ENCODE measurements at regions not wholly inside any gene's neighbourhood (a gene's known extent, or its start where the extent isn't known, plus 50 kb on each side); places are given as distances from the start of the nearest gene placed in this dataset.

GRCh38 chr7:50199824-50200223 lies 104.7 kb upstream of the IKZF1 start:
- TF ChIP-seq EZH2 (IDR thresholded peaks at IDR 0.05; ENCODE audit: insufficient read depth, low read length): no peak
- TF ChIP-seq, protein P1, sequence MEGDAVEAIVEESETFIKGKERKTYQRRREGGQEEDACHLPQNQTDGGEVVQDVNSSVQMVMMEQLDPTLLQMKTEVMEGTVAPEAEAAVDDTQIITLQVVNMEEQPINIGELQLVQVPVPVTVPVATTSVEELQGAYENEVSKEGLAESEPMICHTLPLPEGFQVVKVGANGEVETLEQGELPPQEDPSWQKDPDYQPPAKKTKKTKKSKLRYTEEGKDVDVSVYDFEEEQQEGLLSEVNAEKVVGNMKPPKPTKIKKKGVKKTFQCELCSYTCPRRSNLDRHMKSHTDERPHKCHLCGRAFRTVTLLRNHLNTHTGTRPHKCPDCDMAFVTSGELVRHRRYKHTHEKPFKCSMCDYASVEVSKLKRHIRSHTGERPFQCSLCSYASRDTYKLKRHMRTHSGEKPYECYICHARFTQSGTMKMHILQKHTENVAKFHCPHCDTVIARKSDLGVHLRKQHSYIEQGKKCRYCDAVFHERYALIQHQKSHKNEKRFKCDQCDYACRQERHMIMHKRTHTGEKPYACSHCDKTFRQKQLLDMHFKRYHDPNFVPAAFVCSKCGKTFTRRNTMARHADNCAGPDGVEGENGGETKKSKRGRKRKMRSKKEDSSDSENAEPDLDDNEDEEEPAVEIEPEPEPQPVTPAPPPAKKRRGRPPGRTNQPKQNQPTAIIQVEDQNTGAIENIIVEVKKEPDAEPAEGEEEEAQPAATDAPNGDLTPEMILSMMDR (IDR thresholded peaks at IDR 0.05; ENCODE audit: insufficient read depth, low read depth, low read length): no peak

All from astrocyte (in vitro differentiated cells and primary cell).